Left kidney (tissue), 1 donor: ENCODE measurements at regions not wholly inside any gene's neighbourhood (a gene's known extent, or its start where the extent isn't known, plus 50 kb on each side); places are given as distances from the start of the nearest gene placed in this dataset.
A peak's percentile ranks its signal among the peaks of the same experiment; 100 is the strongest.
"Not testable (repeated sequence)": the region's sequence is repeated elsewhere in the genome, so short reads cannot be mapped to it uniquely, and the experiment has no call there.

Experiments
- DNase-seq: peaks from one replicate; pipeline ENCODE4 v3.0.0-alpha.2; 2013

- DNase-seq, result no peak
These were observed 63.0 kb downstream of the HLX start for GRCh38 chr1:220942278-220942677.

- not testable (repeated sequence) for DNase-seq
These were observed 63.7 kb downstream of the HLX start for GRCh38 chr1:220942914-220943313.

- DNase-seq, result no peak
These were observed 64.2 kb downstream of the HLX start for GRCh38 chr1:220943319-220943996.

- DNase-seq, result no peak
These were observed 71.3 kb downstream of the HLX start for GRCh38 chr1:220950576-220950975.

- DNase-seq, result no peak
These were observed 73.9 kb downstream of the HLX start for GRCh38 chr1:220952961-220953643.

- no peak for DNase-seq
These were observed 75.3 kb downstream of the HLX start for GRCh38 chr1:220954321-220955075.

GRCh38 chr1:220955116-220955515 is 75.9 kb downstream of the HLX start:
- DNase-seq, result no peak

- no peak for DNase-seq
These were observed 77.4 kb downstream of the HLX start for GRCh38 chr1:220956501-220957232.

GRCh38 chr1:220957233-220957605 is 78.0 kb downstream of the HLX start:
- no peak for DNase-seq

GRCh38 chr1:220958234-220958633 is 79.0 kb downstream of the HLX start:
- no peak for DNase-seq

- DNase-seq, result no peak
These were observed 82.9 kb downstream of the HLX start for GRCh38 chr1:220962031-220962751.

GRCh38 chr1:220966041-220966440 is 86.8 kb downstream of the HLX start:
- no peak for DNase-seq

- no peak for DNase-seq
These were observed 87.2 kb downstream of the HLX start for GRCh38 chr1:220966473-220966872.

GRCh38 chr1:220966881-220967611 is 87.8 kb downstream of the HLX start:
- DNase-seq, result peak; percentile 24

GRCh38 chr1:220967911-220968310 is 88.7 kb downstream of the HLX start:
- DNase-seq, result no peak

GRCh38 chr1:220969281-220969680 is 90.0 kb downstream of the HLX start:
- not testable (repeated sequence) for DNase-seq

- no peak for DNase-seq
These were observed 91.1 kb downstream of the HLX start for GRCh38 chr1:220970311-220970710.

- DNase-seq, result no peak
These were observed 92.0 kb downstream of the HLX start for GRCh38 chr1:220971221-220971620.

GRCh38 chr1:220974431-220974830 is 95.2 kb downstream of the HLX start:
- no peak for DNase-seq

GRCh38 chr1:220976390-220976789 is 97.1 kb downstream of the HLX start:
- DNase-seq, result no peak

GRCh38 chr1:220979371-220979770 is 100.1 kb downstream of the HLX start:
- no peak for DNase-seq
